H9 (cell line): ENCODE measurements at regions not wholly inside any gene's neighbourhood (a gene's known extent, or its start where the extent isn't known, plus 50 kb on each side); places are given as distances from the start of the nearest gene placed in this dataset.

Experiments used
- DNase-seq: peaks from one replicate; pipeline ENCODE4 v3.0.0-alpha.2; 2017
- H2AFZ ChIP-seq: one replicate; pipeline ENCODE4 v1.6.1; 2013; ENCODE audit warnings: mild to moderate bottlenecking, low read length, control low read depth, moderate library complexity
- H2AK5ac ChIP-seq: 2 replicates; pipeline ENCODE4 v1.6.1; 2013; ENCODE audit warnings: low read length, control low read depth, mixed read lengths; ENCODE audit not compliant: insufficient read length
- H2BK120ac ChIP-seq: one replicate; pipeline ENCODE4 v1.6.1; 2013; ENCODE audit warnings: low read depth, mild to moderate bottlenecking, low read length, control low read depth, inconsistent platforms; ENCODE audit not compliant: poor library complexity, severe bottlenecking
- H2BK12ac ChIP-seq: 2 replicates; pipeline ENCODE4 v1.6.1; 2013; ENCODE audit warnings: low read length, control low read depth, mixed read lengths, low read depth; ENCODE audit not compliant: insufficient read length
- H2BK15ac ChIP-seq: 2 replicates; pipeline ENCODE4 v1.6.1; 2013; ENCODE audit warnings: low read depth, low read length, control low read depth
- H2BK20ac ChIP-seq: one replicate; pipeline ENCODE4 v1.6.1; 2013; ENCODE audit warnings: low read depth, mild to moderate bottlenecking, low read length, control low read depth, inconsistent platforms; ENCODE audit not compliant: poor library complexity, severe bottlenecking
- H2BK5ac ChIP-seq: 2 replicates; pipeline ENCODE4 v1.6.1; 2013; ENCODE audit warnings: low read length, control low read depth, mixed read lengths; ENCODE audit not compliant: insufficient read length
- H3K14ac ChIP-seq: 2 replicates; pipeline ENCODE4 v1.6.1; 2013; ENCODE audit warnings: low read length, control low read depth; ENCODE audit not compliant: insufficient read depth
- H3K18ac ChIP-seq: 2 replicates; pipeline ENCODE4 v1.6.1; 2013; ENCODE audit warnings: low read depth, mild to moderate bottlenecking, mixed read lengths, low read length, control low read depth; ENCODE audit not compliant: insufficient read length
- H3K23ac ChIP-seq: 2 replicates; pipeline ENCODE4 v1.6.1; 2013; ENCODE audit warnings: low read length, control low read depth, mixed read lengths, low read depth; ENCODE audit not compliant: insufficient read length
- H3K23me2 ChIP-seq: 2 replicates; pipeline ENCODE4 v1.6.1; 2013; ENCODE audit warnings: low read depth, mild to moderate bottlenecking, mixed read lengths, low read length, control low read depth; ENCODE audit not compliant: insufficient read length, poor library complexity, severe bottlenecking
- H3K27ac ChIP-seq: 2 replicates; pipeline ENCODE4 v1.5.1; 2013; ENCODE audit warnings: low read length, control low read depth, mixed read lengths, low read depth; ENCODE audit not compliant: insufficient read length
- H3K27me3 ChIP-seq: 2 replicates; pipeline ENCODE4 v1.6.1; 2013; ENCODE audit warnings: low read length, control low read depth, inconsistent platforms; ENCODE audit not compliant: insufficient read depth
- H3K4ac ChIP-seq: 2 replicates; pipeline ENCODE4 v1.6.1; 2013; ENCODE audit warnings: low read depth, mild to moderate bottlenecking, control low read depth, inconsistent platforms, low read length, moderate library complexity
- H3K4me1 ChIP-seq: 2 replicates; pipeline ENCODE4 v1.6.1; 2013; ENCODE audit warnings: low read length, control low read depth, inconsistent platforms; ENCODE audit not compliant: insufficient read depth
- H3K4me2 ChIP-seq: 2 replicates; pipeline ENCODE4 v1.6.1; 2013; ENCODE audit warnings: low read length, control low read depth, mixed read lengths; ENCODE audit not compliant: insufficient read length, insufficient read depth
- H3K56ac ChIP-seq: 2 replicates; pipeline ENCODE4 v1.6.1; 2013; ENCODE audit warnings: low read depth, mild to moderate bottlenecking, mixed read lengths, low read length, control low read depth; ENCODE audit not compliant: insufficient read length
- H3K79me1 ChIP-seq: 2 replicates; pipeline ENCODE4 v1.6.1; 2013; ENCODE audit warnings: low read depth, mild to moderate bottlenecking, moderate library complexity, low read length, control low read depth, inconsistent platforms; ENCODE audit not compliant: insufficient read depth, poor library complexity, severe bottlenecking
- H3K79me2 ChIP-seq: 2 replicates; pipeline ENCODE4 v1.6.1; 2013; ENCODE audit warnings: low read length, control low read depth, inconsistent platforms; ENCODE audit not compliant: insufficient read depth
- H3K9ac ChIP-seq: 2 replicates; pipeline ENCODE4 v1.6.1; 2013; ENCODE audit warnings: low read length, control low read depth, mixed read lengths; ENCODE audit not compliant: insufficient read length; ENCODE audit errors: extremely low read depth
- H3K9me3 ChIP-seq: one replicate; pipeline ENCODE4 v1.6.1; 2013; ENCODE audit warnings: low read depth, low read length, inconsistent platforms; ENCODE audit not compliant: control insufficient read depth
- H3T11ph ChIP-seq: one replicate; pipeline ENCODE4 v1.6.1; 2013; ENCODE audit warnings: mild to moderate bottlenecking, low read length, control low read depth, inconsistent platforms
- H4K20me1 ChIP-seq: one replicate; pipeline ENCODE4 v1.6.1; 2013; ENCODE audit not compliant: control insufficient read depth, insufficient read length, insufficient read depth
- H4K5ac ChIP-seq: 2 replicates; pipeline ENCODE4 v1.6.1; 2013; ENCODE audit warnings: low read depth, mild to moderate bottlenecking, mixed read lengths, low read length, control low read depth; ENCODE audit not compliant: insufficient read length
- H4K8ac ChIP-seq: replicated peaks from 2 replicates; pipeline ENCODE4 v1.6.1; 2013; ENCODE audit warnings: low read length, control low read depth, mixed read lengths, low read depth; ENCODE audit not compliant: insufficient read length
- H4K91ac ChIP-seq: 2 replicates; pipeline ENCODE4 v1.6.1; 2013; ENCODE audit warnings: low read depth, mild to moderate bottlenecking, moderate library complexity, mixed read lengths, low read length, control low read depth; ENCODE audit not compliant: insufficient read length
- H3K27ac Mint-ChIP-seq, 3 experiments: 2 replicates in 2 of 3; 3 replicates in 1 of 3; pipeline ENCODE4 v1.8.0; 2020 to 2021; ENCODE audit warnings: mixed read lengths in 3 of 3, mild to moderate bottlenecking in 1 of 3, moderate library complexity in 1 of 3
- H3K27me3 Mint-ChIP-seq: 2 replicates; pipeline ENCODE4 v1.8.0; 2021; ENCODE audit warnings: low read depth, mild to moderate bottlenecking, moderate library complexity, mixed read lengths
- H3K36me3 Mint-ChIP-seq, 3 experiments: 2 replicates in 2 of 3; 3 replicates in 1 of 3; pipeline ENCODE4 v1.8.0; 2020 to 2021; ENCODE audit warnings: low read depth in 3 of 3, mixed read lengths in 3 of 3; ENCODE audit not compliant: insufficient read depth in 1 of 3
- H3K4me1 Mint-ChIP-seq, 2 experiments: 2 replicates each; pipeline ENCODE4 v1.8.0; 2020; ENCODE audit warnings: mixed read lengths in 2 of 2
- H3K4me3 Mint-ChIP-seq, 2 experiments: 2 replicates in 1 of 2; 3 replicates in 1 of 2; pipeline ENCODE4 v1.8.0; 2020 to 2021; ENCODE audit warnings: mild to moderate bottlenecking in 2 of 2, mixed read lengths in 2 of 2, moderate library complexity in 1 of 2
- H3K9me3 Mint-ChIP-seq, 2 experiments: 2 replicates in 1 of 2; 3 replicates in 1 of 2; pipeline ENCODE4 v1.8.0; 2020; ENCODE audit warnings: mild to moderate bottlenecking in 2 of 2, mixed read lengths in 2 of 2, moderate library complexity in 1 of 2
- WGBS: extraction: QIAGEN DNeasy Blood & Tissue Kit; methylation state at CpG from one replicate; pipeline ENCODE4 v1.1.7; 2013; ENCODE audit warnings: missing lambda C conversion rate, low lambda C conversion rate, mixed read lengths; ENCODE audit not compliant: insufficient read length; ENCODE audit errors: extremely low coverage; 5-methylcytosine and 5-hydroxymethylcytosine counted together
- TF ChIP-seq, protein P1 (sequence below): fragments of 200-600 bp; sonication (generic); conservative IDR thresholded peaks from 3 replicates; pipeline ENCODE4 v1.8.0; 2021; ENCODE audit warnings: antibody characterized with exemption, mild to moderate bottlenecking

DNA sequence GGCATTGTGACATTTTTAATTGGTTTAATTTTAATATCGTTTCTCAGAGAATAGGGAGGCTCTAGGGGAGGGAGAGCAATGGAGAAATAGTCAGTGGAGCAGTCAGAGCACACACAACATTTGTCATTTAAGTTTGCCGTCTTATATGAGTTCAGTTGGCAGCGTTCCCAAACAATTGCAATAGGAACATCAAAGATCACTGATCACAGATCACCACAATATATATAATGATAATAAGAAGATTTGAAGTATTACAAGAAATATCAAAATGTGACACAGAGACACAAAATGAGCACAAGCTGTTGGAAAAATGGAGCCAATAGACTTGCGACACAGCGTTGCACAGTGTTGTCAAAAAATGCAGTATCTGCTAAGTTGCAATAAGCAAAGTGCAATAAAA lies 303.7 kb downstream of the CDH19 start:
- H3K9me3 Mint-ChIP-seq, result peaks cover 0 to 5% of the 10 kb centered on the region in 2 experiments; a peak in 3 of 5 replicates
- Histone ChIP-seq H3K23ac (no peak overlapping the region), H2BK12ac (no peak overlapping the region)

More for the DNA sequence above, 303.7 kb downstream of the CDH19 start:
- Histone ChIP-seq H3K79me1 (no peaks in the 10 kb centered on the region), H3K27ac (no peak overlapping the region), H2BK5ac (no peak overlapping the region), H3K4me2 (no peak overlapping the region), H2BK15ac (no peak overlapping the region), H3K23me2 (no peaks in the 10 kb centered on the region), H3K14ac (no peak overlapping the region), H2BK120ac (no peak overlapping the region), H3T11ph (no peak overlapping the region), H3K4me1 (no peaks in the 10 kb centered on the region), H3K79me2 (no peaks in the 10 kb centered on the region), H4K20me1 (no peaks in the 10 kb centered on the region), H3K56ac (no peak overlapping the region), H3K9me3 (no peaks in the 10 kb centered on the region), H3K18ac (no peak overlapping the region), H3K9ac (no peak overlapping the region), H2AK5ac (no peak overlapping the region), H2BK20ac (no peak overlapping the region), H3K4ac (no peak overlapping the region), H3K27me3 (no peaks in the 10 kb centered on the region), H4K91ac (no peak overlapping the region), H4K5ac (no peak overlapping the region), H4K8ac (no peak overlapping the region), H2AFZ (no peak overlapping the region)
- H3K27me3 Mint-ChIP-seq, result no peaks in the 10 kb centered on the region
- TF ChIP-seq, protein P1, sequence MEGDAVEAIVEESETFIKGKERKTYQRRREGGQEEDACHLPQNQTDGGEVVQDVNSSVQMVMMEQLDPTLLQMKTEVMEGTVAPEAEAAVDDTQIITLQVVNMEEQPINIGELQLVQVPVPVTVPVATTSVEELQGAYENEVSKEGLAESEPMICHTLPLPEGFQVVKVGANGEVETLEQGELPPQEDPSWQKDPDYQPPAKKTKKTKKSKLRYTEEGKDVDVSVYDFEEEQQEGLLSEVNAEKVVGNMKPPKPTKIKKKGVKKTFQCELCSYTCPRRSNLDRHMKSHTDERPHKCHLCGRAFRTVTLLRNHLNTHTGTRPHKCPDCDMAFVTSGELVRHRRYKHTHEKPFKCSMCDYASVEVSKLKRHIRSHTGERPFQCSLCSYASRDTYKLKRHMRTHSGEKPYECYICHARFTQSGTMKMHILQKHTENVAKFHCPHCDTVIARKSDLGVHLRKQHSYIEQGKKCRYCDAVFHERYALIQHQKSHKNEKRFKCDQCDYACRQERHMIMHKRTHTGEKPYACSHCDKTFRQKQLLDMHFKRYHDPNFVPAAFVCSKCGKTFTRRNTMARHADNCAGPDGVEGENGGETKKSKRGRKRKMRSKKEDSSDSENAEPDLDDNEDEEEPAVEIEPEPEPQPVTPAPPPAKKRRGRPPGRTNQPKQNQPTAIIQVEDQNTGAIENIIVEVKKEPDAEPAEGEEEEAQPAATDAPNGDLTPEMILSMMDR, result no peak
- DNase-seq, result no peak
- no CpG with 5 or more reads among the region's 5 CpGs for WGBS
- H3K4me1 Mint-ChIP-seq, result no peaks in the 10 kb centered on the region
- H3K4me3 Mint-ChIP-seq, result no peak overlapping the region
- H3K36me3 Mint-ChIP-seq, result no peaks in the 10 kb centered on the region
- H3K27ac Mint-ChIP-seq, result no peak overlapping the region
